HT-29 (cell line): ENCODE measurements at regions not wholly inside any gene's neighbourhood (a gene's known extent, or its start where the extent isn't known, plus 50 kb on each side); places are given as distances from the start of the nearest gene placed in this dataset.
"Not testable (repeated sequence)": the region's sequence is repeated elsewhere in the genome, so short reads cannot be mapped to it uniquely, and the experiment has no call there.

ENCODE experiments used
- DNase-seq: peaks from one replicate; pipeline ENCODE4 v3.0.0-alpha.2; 2015; ENCODE audit warnings: low spot score

DNA sequence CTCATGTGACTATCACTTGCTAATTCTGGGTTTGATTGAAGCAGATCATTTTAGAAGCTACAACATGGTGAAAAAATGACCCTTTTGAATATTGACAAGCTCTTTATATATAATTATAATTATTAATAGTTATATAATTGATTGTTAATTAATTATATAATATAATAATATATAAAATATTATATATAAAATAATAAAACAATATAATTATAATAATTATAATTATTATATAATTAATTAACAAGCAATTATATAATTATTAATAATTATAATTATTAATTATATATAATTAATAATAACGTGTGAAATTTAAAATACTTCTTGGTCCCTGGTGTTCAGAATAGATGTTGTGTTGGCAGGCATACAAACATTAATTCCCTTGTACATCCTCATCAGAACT lies 404.1 kb upstream of the CDH19 start:
- DNase-seq = no peak

GRCh38 chr18:67007085-67007484 lies 403.2 kb upstream of the CDH19 start:
- no peak for DNase-seq

GRCh38 chr18:67001052-67001451 lies 397.2 kb upstream of the CDH19 start:
- DNase-seq = no peak

GRCh38 chr18:66999003-66999402 lies 395.1 kb upstream of the CDH19 start:
- DNase-seq = no peak

DNA sequence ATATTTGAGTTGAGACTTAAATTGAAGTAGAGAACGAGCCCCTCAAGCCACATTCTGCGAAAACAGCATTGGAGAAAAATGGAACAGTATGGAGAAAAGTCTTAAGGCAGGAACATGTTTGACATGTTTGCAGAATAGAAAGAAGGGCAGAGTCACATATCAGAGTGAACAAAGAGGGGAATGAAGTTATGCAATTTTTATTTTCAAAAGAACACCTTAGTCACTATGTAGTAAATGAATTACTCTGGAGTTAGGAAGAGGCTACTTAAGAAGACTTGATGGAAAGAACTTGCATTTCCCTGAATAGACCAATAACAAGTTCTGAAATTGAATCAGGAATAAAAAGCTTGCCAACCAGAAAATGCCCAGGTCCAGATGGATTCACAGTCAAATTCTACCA lies 391.4 kb upstream of the CDH19 start:
- no peak for DNase-seq

DNA sequence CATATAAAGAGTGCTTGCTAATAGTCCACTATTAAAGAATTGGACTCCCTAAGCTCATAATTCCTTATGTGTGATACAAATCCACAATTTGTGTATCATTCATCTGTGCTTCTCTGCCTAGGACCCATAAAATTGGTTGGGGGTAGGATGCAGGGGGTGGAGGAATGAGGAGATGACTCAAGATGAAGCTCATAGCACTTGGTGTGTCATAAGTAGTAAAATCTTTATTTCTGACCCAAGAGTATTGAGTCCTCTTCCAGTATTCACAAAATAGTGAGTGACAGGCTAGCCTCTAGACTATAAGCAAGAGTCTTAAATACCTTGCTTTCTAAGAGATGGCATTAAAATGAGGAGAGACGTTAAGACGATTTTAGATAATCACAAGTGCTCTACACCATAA lies 390.9 kb upstream of the CDH19 start:
- no peak for DNase-seq

- peak; percentile 74 for DNase-seq
Measured at GRCh38 chr18:66993492-66993891, 389.6 kb upstream of the CDH19 start.

DNA sequence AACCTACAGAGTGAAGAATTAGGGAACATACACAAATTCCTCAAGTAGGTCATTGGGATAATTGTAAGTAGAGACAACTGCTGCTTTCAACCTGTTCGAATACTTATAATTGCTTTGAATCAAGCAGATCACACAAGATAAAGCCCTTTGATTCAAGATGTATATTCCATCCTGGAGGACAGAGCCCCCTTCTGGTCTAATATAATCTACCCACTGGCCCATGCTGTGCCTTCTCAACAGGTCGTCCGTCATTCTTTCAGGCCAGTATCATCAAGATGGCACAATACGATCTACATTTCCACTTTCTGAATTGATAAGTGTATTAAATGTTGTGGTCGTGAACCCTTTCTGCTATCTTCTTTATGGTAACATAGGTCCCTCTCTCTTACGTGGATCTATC lies 387.0 kb upstream of the CDH19 start:
- DNase-seq = no peak

GRCh38 chr18:66979009-66979408 lies 375.1 kb upstream of the CDH19 start:
- DNase-seq = no peak

GRCh38 chr18:66972681-66973080 lies 368.8 kb upstream of the CDH19 start:
- no peak for DNase-seq

DNA sequence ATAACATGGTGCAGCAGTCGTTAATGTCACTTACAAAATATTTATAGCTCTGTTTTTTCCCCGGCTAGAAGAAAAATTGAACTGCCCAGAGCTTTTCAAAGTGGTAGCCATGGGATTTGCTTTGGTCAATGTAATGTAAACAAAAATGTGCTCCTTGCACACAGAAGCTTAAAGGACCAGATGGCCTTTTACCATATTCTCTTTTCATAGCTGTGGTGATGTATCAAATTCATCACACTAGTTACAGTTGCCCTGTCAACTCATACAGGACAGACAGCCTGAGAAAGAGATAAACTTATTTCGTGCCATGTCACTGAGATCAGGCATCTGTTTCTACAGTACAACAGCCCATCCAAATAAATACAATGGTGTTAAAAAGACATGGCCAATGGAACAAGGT lies 368.1 kb upstream of the CDH19 start:
- no peak for DNase-seq

DNA sequence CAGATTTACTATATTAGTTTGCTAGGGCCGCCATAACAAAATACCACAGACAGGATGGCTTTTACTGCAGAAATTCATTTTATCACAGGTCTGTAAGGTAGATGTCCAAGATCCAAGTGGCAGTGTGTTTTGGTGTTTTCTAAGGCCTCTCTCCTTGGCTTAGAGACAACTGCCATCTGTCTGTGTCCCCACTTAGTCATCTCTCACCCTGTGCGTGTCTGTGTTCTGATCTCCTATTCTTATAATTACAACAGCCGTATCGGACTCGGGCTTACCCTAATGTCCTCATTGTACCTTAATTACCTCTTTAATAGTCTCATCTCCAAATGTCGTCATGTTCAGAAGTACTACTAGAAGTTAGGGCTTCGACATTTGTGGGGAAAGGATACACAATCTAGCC lies 362.3 kb upstream of the CDH19 start:
- DNase-seq = no peak

DNA sequence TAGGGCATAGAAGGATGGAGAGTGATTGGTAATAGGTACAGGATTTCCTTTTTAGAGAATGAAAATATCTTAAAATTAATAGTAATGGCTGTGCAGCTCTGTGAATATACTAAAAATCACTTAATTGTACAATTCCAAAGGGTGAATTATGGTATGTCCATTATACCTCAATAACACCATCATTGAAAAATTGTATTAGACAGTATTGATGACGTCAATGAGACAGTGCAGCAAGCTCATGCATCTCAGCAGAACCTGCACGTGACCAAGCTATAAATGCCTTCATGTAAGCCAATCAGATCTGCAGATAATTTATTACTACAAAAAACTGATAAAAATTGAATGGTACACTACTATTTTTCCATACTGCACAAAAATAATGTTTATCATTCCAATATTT lies 354.4 kb upstream of the CDH19 start:
- no peak for DNase-seq

GRCh38 chr18:66951750-66952149 lies 347.9 kb upstream of the CDH19 start:
- DNase-seq = no peak

DNA sequence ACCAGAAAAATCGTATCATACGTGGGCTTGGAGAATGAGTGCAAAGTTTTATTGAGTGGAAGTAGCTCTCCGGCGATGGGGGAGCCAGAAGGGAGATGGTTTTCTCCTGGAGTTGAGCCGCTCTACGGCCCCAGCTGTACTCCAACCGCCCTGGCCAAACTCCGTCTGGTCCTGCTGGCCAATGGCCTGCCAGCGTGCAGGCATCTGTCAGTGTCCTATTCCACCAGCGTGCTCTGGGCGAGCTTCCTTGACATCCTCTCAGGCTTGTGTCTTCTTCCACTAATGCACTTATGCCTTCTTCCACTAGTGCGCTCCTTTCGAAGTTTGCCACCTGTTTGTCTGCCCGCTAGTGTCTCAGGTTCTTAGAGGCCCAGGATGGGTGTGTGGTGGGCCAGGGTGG lies 345.5 kb upstream of the CDH19 start:
- no peak for DNase-seq

- no peak for DNase-seq
Measured at GRCh38 chr18:66937546-66937945, 333.7 kb upstream of the CDH19 start.

DNA sequence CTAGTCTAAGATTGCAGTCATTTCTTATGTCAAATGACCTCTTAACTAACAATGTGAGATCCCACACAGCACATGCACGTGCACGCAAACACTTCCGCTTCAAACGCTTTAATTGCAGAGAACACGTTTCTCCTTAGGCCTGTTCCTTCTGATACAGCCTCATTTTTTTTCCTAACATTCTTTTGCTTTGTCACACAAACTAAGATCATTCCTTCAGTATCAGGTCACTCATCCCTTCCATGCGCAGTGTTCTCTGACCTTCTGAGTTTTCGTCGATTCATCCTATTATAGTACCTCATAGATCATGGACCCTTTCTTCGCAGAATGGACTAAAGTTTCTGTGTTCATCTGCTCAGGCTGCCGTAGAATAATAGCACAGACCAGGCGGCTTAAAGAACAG lies 327.1 kb upstream of the CDH19 start:
- DNase-seq = no peak

DNA sequence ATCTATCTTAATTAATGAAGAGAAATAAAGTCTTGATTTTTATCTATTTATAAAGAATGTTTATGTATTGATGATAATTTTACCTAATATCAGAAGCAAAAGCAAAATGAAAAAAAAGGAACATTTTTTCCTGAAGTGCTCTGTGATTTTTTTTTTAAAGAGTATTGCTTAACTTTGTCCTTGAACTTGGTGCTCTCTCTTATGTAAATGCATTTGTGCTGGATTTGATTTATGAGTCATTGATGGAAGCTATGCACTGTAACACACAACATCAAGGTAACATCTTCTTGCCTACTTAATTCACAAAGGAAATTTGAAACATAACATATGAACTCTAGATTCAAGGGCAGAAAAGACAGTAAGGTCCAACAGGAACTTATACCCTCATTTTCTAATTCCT lies 312.9 kb upstream of the CDH19 start:
- DNase-seq = no peak

GRCh38 chr18:66900837-66901236 lies 296.9 kb upstream of the CDH19 start:
- DNase-seq = peak; percentile 65

- DNase-seq = no peak
Measured at GRCh38 chr18:66895631-66896030, 291.7 kb upstream of the CDH19 start.

- DNase-seq = no peak
Measured at GRCh38 chr18:66894851-66895250, 291.0 kb upstream of the CDH19 start.

GRCh38 chr18:66892388-66892787 lies 288.5 kb upstream of the CDH19 start:
- not testable (repeated sequence) for DNase-seq

DNA sequence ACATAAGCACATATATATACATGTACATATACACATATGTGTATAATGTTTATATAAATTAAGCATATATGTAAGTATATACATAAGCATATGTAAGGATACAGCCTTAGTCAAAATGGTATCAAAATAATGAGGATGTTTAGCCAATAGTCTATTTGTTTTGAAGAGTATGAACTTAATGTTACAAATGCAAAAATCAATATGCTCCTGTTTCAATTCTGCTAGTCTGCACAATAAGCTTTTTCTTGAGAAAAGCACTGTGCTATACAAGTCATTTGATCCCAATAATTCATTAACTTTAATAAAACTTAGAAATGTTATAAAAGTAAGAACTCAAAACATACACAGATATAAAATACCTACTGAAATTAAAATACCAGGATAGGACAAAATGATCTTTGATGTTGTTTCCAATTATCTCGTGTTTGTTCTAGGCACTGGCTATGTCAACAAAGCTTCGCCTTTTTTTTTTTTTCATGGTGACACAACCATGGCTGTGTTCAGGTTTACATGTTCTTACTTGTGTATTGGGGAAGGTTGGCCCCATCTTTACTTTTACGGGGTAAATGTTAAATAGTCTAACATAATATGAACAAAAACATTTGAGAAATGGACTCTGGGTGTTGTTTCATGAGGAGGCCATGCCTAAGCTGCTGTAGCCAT lies 271.1 kb upstream of the CDH19 start:
- DNase-seq = peak; percentile 23

- DNase-seq = no peak
Measured at GRCh38 chr18:66874375-66874774, 270.5 kb upstream of the CDH19 start.
